ENCODE measurements at regions not wholly inside any gene's neighbourhood (a gene's known extent, or its start where the extent isn't known, plus 50 kb on each side); places are given as distances from the start of the nearest gene placed in this dataset.

- no peak for TF ChIP-seq CTCF (IDR thresholded peaks at IDR 0.05)
- no peak for TF ChIP-seq ZFX (IDR thresholded peaks at IDR 0.05; ENCODE audit: borderline replicate concordance)
Measured at GRCh38 chr9:14023285-14023684, 290.7 kb downstream of the NFIB start.
